NCI-H1092 treated with DMSO at 0.1 percent for 48 hours (cell line): ENCODE measurements at regions not wholly inside any gene's neighbourhood (a gene's known extent, or its start where the extent isn't known, plus 50 kb on each side); places are given as distances from the start of the nearest gene placed in this dataset.

ENCODE experiments used
- DNase-seq: peaks from one replicate; lab custom pipeline; 2025; lab: John Stamatoyannopoulos, UW

DNA sequence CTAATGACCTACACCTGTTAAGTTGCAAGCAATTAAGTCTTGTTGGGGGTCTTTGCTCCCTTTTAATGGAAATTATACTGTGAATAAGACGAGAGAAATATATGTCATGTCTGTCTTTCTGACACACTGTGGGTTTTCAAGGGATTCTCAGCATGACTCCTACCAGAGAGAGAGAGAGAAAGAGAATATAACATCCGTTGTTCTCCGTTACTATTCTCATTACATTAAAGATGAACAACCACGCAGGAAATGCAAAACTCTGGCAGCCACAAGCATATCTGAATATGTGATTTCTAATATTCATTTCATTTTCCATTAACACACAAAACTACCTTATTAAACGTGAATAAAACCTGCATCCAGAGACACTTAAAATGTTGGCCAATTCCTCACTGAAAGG is 67.3 kb upstream of the EGLN3 start:
- DNase-seq, result no peak

- no peak for DNase-seq
These were observed 64.5 kb upstream of the EGLN3 start for GRCh38 chr14:34015383-34015782.

- DNase-seq, result no peak
These were observed 64.1 kb upstream of the EGLN3 start for GRCh38 chr14:34014936-34015335.

DNA sequence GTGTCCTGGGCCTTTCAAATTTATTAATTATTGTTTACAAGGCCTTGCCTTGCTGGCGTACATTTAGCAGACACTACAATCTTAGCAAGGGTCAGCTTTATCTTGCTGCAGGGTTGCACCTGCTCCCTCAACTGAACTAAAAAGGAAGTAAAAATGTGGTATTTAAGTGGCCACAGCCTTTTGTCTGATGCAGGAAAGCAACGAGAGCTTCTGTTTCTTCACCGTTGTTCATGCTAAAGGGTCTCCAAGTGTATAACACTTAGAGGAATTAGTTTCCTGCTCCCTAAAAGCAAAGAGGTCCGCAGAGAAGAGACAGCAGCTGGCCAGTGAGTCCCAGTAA is 62.8 kb upstream of the EGLN3 start:
- DNase-seq, result no peak

GRCh38 chr14:34012978-34013720 is 62.3 kb upstream of the EGLN3 start:
- no peak for DNase-seq

- no peak for DNase-seq
These were observed 61.5 kb upstream of the EGLN3 start for GRCh38 chr14:34012369-34012768.

DNA sequence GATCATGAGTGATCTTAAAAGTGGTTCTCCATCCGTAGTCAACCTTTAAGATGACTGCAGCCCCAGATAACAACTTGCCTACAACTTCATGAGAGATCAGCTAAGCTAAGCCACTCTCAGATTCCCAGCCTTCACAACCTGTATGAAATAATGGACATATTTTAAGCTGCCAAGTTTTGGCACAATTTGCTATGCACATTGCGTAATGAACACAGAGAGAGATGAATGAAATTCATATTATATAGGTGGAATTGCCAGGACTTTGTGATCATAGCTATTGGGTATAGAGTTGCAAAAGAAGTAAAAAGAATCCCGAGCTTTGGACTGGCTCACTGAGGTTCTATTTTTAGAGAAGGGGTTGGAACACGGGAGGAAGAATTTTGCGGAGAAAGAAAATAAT is 59.1 kb upstream of the EGLN3 start:
- no peak for DNase-seq

DNA sequence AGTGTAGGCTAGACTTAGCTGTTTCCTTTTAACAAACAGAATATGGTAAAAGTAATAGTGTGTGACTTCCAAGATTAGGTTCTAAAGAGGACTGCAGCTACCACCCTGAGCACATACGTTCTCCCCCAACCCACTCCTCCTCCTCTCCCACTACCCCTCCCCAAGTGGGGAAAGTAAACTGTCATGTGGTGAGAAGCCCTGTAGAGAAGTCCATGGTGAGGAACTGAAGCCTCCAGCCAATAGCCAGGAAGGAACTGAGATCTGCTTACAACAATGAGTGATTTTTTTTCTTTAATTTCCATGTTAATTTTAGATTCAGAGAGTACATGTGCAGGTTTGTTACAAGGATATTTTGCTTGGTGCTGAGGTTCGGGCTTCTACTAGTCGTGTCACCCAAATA is 57.0 kb upstream of the EGLN3 start:
- DNase-seq, result no peak

DNA sequence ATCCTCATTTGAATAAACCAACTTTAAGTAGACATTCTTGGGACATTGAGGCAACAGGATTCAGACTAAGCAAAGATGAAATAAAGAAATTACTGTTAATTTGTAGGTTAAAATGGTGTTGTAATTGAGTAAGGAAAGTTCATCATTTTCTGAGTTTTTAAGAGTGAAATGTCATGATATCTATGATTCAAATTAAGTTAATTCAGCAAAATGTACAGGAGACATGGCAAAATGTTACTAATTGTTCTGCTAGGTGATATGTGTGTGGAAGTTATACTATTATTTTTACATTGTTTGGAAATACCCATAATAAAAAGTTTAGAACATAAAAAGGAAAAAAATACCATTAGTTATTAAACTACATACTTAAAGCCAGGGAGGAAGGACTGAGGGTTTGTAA is 55.0 kb upstream of the EGLN3 start:
- DNase-seq, result no peak

- no peak for DNase-seq
These were observed 54.0 kb upstream of the EGLN3 start for GRCh38 chr14:34004881-34005280.

DNA sequence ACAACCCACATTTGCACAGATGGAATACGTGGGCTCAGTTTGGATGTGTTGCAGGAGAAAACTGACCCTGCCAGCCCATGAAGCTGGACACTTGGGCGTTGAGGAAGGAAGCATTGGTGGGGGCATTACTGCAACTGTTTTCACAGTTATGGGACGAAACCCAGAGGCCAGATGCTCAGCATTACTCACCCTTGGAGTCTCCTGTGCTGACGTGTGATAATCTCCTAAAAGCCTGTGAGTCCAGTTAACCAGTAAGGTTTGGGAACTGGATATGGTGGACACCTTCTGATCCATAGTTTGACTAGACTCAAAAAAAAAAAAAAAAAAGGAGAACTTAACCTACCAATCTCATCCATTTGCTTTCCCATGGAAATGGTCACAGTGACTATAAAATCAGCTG is 52.8 kb upstream of the EGLN3 start:
- no peak for DNase-seq

DNA sequence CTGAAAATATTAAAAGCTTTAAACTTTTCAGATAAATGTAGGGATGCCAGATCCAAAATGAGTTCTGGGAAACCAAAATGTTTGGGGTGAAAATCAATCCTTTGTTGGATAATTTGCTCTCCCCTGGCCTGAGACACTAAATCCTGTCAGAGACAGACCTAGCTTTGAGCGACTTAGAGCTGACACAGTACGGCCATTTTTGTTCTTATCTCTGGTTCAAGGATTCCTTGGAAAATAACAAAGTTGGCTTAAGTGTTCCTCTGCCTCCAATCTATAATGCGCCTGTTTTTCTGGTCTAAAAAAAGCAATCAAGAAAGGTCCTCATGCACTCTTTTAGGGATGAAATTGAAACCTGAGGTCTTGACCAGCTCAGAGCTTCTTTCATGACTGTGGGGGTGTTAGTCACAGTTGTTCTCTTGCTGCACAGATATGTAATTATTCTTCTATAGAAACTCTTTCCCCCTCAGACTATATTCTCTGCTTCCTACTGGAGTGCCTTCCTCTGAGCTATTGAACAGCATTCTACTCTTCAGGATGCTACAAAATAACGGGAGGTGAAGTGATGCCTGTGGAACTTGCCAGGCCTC is 52.3 kb upstream of the EGLN3 start:
- DNase-seq, result no peak
